WERI-Rb-1 (cell line): ENCODE measurements at regions not wholly inside any gene's neighbourhood (a gene's known extent, or its start where the extent isn't known, plus 50 kb on each side); places are given as distances from the start of the nearest gene placed in this dataset.

Experiments
- DNase-seq: peaks from one replicate; pipeline ENCODE4 v3.0.0-alpha.2; 2020
- H3K27ac ChIP-seq: fragments of 250-450 bp; sonication (Bioruptor Pico); 2 replicates; pipeline ENCODE4 v1.5.1; 2020; ENCODE audit warnings: mild to moderate bottlenecking, moderate library complexity
- H3K27me3 ChIP-seq: fragments of 250-450 bp; sonication (Bioruptor Pico); 2 replicates; pipeline ENCODE4 v1.5.1; 2021; ENCODE audit warnings: mild to moderate bottlenecking, low read depth, moderate library complexity; ENCODE audit not compliant: insufficient read depth, severe bottlenecking
- H3K36me3 ChIP-seq: fragments of 250-450 bp; sonication (Bioruptor Pico); 2 replicates; pipeline ENCODE4 v1.5.1; 2020; ENCODE audit warnings: mild to moderate bottlenecking, moderate library complexity
- H3K4me3 ChIP-seq: 2 replicates; pipeline ENCODE4 v1.5.1; 2011; ENCODE audit warnings: low read depth, mild to moderate bottlenecking, control low read depth, low read length
- H3K9me3 ChIP-seq: fragments of 250-450 bp; sonication (Bioruptor Pico); 2 replicates; pipeline ENCODE4 v1.5.1; 2021; ENCODE audit warnings: mild to moderate bottlenecking, moderate library complexity; ENCODE audit not compliant: severe bottlenecking
- TF ChIP-seq, protein P1 (sequence below): IDR thresholded peaks from 2 replicates; pipeline ENCODE4 v1.5.1; 2011; ENCODE audit warnings: low read depth, mild to moderate bottlenecking, control low read depth, inconsistent platforms, low read length

DNA sequence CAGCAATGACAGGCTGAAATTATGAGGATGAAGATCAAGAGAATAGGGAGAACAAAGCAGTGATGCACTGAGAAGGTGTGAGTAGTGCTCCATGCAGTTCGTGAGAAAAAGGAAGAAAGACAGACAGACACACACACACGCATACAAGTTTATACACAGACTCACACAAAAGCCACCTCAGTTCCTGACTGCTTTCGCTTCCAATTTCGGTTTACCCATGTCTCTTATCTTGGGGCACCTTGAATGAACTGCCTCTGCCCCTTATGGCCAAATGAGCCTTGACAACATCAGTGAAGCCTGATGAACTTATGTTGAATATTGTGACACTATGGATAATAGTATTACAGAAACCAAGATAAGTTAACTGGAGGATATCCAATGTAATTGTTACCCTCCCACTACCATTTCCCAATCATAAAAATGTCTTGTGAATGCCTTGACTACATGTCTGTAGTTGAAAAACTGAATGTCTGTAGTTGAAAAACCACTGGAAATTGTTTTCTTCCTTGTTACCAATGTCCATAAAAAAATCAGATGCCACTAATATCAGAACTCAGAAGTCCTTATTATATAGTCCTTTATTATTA lies 380.4 kb upstream of the DDHD1 start:
- TF ChIP-seq, protein P1, sequence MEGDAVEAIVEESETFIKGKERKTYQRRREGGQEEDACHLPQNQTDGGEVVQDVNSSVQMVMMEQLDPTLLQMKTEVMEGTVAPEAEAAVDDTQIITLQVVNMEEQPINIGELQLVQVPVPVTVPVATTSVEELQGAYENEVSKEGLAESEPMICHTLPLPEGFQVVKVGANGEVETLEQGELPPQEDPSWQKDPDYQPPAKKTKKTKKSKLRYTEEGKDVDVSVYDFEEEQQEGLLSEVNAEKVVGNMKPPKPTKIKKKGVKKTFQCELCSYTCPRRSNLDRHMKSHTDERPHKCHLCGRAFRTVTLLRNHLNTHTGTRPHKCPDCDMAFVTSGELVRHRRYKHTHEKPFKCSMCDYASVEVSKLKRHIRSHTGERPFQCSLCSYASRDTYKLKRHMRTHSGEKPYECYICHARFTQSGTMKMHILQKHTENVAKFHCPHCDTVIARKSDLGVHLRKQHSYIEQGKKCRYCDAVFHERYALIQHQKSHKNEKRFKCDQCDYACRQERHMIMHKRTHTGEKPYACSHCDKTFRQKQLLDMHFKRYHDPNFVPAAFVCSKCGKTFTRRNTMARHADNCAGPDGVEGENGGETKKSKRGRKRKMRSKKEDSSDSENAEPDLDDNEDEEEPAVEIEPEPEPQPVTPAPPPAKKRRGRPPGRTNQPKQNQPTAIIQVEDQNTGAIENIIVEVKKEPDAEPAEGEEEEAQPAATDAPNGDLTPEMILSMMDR = no peak
- Histone ChIP-seq H3K4me3 (no peak overlapping the region), H3K36me3 (no peaks in the 10 kb centered on the region), H3K9me3 (no peaks in the 10 kb centered on the region), H3K27me3 (peaks cover 51% of the 10 kb centered on the region), H3K27ac (no peak overlapping the region)
- no peak for DNase-seq

- DNase-seq = no peak
- no peak overlapping the region for H3K27ac ChIP-seq
- no peaks in the 10 kb centered on the region for H3K36me3 ChIP-seq
- TF ChIP-seq, protein P1 = no peak
- no peaks in the 10 kb centered on the region for H3K9me3 ChIP-seq
- peaks cover 47% of the 10 kb centered on the region for H3K27me3 ChIP-seq
- no peak overlapping the region for H3K4me3 ChIP-seq
Measured at GRCh38 chr14:53532853-53533252, 379.7 kb upstream of the DDHD1 start.

DNA sequence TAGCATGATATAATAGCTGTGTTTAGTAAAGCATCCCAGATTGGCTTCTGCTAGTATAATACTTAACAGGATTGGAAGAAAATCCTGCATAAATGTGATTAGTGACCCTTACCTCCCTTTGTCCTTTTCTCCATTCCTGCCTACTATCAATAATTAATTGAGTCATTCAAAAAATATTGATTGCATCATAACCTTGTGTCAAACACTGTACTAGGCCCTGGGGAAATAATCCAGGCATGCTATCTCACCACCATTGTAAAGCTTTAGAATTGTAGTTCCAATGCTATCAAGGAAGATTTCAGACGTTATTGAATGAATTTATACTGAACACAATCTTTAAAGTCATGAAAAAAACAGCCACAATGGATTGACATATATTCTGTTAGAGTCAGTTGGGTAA lies 378.6 kb upstream of the DDHD1 start:
- no peak overlapping the region for H3K4me3 ChIP-seq
- TF ChIP-seq, protein P1 = no peak

GRCh38 chr14:53531156-53531555 lies 378.0 kb upstream of the DDHD1 start:
- H3K27ac ChIP-seq = no peak overlapping the region
- no peak overlapping the region for H3K4me3 ChIP-seq
- no peaks in the 10 kb centered on the region for H3K36me3 ChIP-seq
- no peaks in the 10 kb centered on the region for H3K9me3 ChIP-seq
- TF ChIP-seq, protein P1 = no peak
- DNase-seq = no peak
- H3K27me3 ChIP-seq = peaks cover 49% of the 10 kb centered on the region

More for the DNA sequence above, 378.6 kb upstream of the DDHD1 start:
- no peak for DNase-seq
- Histone ChIP-seq H3K27ac (no peak overlapping the region), H3K36me3 (no peaks in the 10 kb centered on the region), H3K9me3 (no peaks in the 10 kb centered on the region), H3K27me3 (peaks cover 46% of the 10 kb centered on the region)

- TF ChIP-seq, protein P1 = no peak
- Histone ChIP-seq H3K9me3 (no peaks in the 10 kb centered on the region), H3K4me3 (no peak overlapping the region), H3K36me3 (no peaks in the 10 kb centered on the region), H3K27ac (no peak overlapping the region), H3K27me3 (peaks cover 49% of the 10 kb centered on the region)
- no peak for DNase-seq
Measured at GRCh38 chr14:53529519-53529918, 376.4 kb upstream of the DDHD1 start.

DNA sequence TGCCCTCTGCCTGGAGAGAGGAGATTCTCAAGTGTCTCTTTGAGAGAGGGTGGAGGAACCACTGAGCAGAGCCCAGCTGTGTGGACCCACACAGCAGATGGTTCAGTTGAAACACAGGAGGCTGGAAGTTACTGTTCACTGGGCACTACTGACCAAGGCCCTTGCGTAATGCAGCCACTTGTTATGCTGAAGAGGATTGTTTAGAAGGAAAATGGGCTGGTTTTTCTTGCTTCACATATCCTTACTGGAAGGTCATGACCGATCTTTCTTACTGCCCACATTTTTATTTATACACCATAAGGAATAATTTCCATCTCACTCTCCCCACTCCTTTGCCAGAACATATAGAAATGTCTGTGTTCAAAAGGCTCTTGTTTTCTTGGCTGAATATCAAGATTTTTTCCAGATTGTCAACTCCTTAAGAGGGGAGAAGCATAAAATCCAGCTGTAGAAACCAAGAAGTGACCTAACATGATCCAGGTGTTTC lies 375.1 kb upstream of the DDHD1 start:
- no peak overlapping the region for H3K4me3 ChIP-seq
- H3K27ac ChIP-seq = no peak overlapping the region
- DNase-seq = no peak
- H3K36me3 ChIP-seq = no peaks in the 10 kb centered on the region
- H3K9me3 ChIP-seq = no peaks in the 10 kb centered on the region
- TF ChIP-seq, protein P1 = no peak
- peaks cover 49% of the 10 kb centered on the region for H3K27me3 ChIP-seq
